Middle frontal gyrus (tissue), 1 donor: ENCODE measurements at regions not wholly inside any gene's neighbourhood (a gene's known extent, or its start where the extent isn't known, plus 50 kb on each side); places are given as distances from the start of the nearest gene placed in this dataset.
"Not testable (repeated sequence)": the region's sequence is repeated elsewhere in the genome, so short reads cannot be mapped to it uniquely, and the experiment has no call there.

Experiments
- DNase-seq: peaks from one replicate; pipeline ENCODE4 v3.0.0-alpha.2; 2015; ENCODE audit warnings: low spot score; ENCODE audit errors: extremely low spot score

GRCh38 chr7:150046290-150047194 lies 172.8 kb downstream of the ATP6V0E2 start:
- DNase-seq: not testable (repeated sequence)

DNA sequence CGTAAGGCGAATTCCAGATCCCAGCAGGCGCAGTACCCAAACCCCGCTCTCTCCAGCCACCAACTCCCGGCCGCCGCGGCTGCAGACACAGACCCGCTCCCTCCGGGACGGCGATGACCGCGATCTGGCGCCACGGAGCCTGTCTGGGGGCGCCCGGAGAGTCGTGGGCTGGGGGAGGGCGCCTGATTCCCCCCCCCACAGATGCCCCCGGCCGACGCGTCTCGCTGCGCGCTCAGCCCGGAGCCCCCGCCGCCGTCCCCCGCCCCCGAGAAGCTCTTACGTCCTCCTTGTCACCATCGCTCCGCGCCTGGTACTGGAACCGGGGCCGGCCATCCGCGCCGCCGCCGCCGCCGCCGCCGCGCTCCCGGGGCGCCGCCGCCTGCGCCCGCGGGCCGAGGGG lies 173.6 kb downstream of the ATP6V0E2 start:
- not testable (repeated sequence) for DNase-seq

- DNase-seq: not testable (repeated sequence)
These were observed 174.0 kb downstream of the ATP6V0E2 start for GRCh38 chr7:150047772-150048171.

DNA sequence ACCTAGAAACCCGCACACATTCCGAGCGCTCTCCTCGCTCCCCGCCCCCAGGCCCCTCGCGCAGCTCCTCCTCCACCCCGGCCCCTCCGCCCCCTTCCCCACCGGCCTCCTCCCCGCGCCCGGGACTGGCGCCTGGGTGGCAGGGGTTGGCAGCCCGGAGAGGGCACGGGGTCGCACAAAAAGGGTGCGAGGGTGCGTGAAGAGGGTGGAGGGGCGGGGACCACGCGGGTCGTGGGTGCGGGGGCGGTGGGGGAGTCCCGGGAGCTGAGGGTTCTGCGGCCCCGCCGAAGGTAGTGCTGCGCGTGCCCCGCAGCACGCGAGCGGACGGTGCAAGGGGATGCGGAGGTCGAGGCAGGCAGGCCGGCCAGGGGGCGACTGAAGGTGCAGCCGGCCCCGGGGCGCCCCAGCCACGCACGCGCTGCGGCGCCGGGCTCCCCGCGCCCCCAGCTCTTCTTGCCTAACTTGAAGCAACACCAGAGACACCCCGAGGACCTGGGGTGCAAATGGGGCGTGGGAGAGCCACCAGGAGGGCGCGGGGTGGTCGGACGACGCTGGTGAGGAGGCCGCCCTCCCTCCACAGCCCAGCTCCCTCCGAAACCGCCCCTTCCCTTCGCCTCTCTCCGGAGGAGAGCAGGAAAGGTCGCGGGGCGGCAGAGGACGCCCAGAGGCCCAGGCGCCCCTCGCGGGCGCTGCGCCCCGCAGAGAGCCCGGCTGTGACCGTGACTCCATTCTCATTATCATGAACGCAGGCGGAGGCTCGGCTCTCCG lies 174.7 kb downstream of the ATP6V0E2 start:
- DNase-seq: not testable (repeated sequence)

DNA sequence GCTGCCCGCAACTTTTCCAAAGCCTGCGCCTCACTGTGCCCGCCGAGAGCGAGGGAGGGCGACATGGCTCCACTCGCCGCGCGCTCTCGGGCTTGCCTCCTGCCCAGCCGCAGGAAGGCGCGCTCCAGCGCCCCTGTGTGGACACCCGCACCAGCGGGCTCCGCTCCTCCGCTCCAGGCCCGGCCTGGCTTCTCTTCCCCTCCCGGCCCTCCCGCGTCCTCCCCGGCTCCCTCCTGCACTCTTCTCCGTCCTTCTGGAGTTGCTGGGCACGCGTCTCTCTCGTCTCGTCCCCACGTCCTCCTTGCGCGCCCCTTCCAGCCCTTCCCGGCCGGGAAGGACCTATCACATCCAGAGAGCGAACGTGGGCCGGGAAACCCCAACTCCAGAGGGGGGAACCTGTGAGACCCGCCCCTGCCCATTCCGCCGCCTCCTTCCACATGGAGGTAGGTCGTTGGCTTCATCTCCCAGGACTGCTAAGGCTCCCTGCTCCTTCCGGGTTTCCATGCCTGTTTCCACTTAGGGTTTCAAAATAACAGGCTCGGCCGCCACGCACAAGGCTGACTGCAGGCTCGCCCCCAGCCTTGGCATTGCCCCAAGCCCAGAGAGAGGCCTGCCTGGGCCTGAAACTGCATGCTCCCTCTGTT lies 175.4 kb downstream of the ATP6V0E2 start:
- peak; percentile 3 for DNase-seq

- DNase-seq: not testable (repeated sequence)
These were observed 179.6 kb downstream of the ATP6V0E2 start for GRCh38 chr7:150053396-150053795.

- DNase-seq: not testable (repeated sequence)
These were observed 180.5 kb downstream of the ATP6V0E2 start for GRCh38 chr7:150054242-150054641.

DNA sequence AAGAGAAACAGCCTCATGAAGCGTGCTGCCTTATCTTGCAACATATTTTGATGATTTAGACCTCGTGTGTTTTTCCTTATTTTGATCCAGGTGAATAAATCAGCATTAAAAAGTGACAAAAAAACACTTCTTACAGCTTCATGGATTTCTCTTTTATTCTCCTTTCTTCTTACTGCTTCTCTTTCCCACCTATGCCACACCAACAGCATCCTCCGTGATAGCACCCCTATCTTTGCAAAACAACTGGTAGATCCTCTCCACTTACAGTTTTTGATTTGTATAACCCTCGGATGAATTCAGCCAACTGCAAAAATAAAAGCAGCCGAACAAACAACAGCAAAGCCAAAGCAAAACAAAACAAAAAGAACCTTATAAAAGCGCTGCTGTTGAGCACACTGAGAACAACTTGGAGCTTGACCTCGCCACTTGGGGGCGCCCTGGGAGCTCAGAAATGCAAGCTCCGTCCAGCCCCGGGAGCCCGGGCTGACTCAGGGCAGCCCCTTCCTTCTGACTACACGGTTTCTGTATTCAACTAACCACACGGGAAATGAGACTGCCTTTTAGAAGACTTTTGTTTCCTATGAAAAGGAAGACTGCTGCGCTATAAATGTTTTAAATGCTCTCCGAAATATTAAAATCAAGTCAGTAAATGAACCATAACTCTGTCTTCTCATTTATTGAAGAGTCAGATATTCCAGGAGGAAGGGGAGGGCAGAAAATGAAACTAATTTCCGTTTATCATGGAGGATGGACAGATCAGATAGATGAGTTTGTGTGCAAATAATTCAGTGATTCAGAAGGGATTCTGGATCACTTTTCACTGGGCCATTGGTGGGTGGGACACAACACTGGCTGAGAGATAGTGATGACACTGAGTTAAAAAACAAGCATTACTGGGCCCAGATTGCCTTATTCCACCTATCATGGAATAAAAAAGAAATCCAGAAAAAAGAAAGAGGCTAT lies 186.8 kb downstream of the ATP6V0E2 start:
- not testable (repeated sequence) for DNase-seq

GRCh38 chr7:150063195-150063594 lies 189.4 kb downstream of the ATP6V0E2 start:
- not testable (repeated sequence) for DNase-seq

DNA sequence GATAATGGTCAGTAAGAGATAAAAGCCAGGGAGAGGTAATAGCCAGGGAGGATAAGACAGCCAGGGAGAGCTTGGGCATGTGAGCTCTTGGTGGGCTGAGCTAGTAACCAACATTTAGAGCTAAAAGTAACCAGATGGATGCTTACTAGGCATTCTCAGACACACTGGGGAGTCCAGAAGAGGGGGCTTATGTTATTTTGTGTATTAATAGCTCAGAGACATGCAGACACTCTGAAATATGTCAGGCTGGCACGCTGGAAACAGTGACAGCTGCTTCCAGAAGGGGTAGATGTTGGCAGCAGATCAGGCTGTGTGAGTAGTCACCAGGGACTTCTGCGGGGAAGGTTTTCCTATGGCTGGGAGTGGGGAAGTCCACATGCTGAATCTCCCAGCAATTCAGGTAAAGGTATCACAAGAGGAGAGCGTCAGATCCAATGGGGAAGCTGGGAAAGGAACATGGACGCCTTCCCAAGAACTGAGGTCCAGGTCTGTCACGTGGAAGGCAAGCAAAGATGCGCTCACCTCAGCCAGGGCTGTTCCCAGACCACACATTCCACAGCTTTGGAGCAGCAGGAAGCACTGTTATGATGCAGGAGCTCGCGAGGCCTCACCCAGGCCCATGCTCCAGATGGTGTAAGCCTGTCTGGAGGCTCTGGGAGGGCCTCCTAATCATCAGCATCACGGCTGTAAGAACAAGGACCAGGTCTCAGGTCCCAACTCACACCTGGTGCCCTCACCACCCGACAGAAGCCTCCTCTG lies 196.0 kb downstream of the ATP6V0E2 start:
- not testable (repeated sequence) for DNase-seq

GRCh38 chr7:150077543-150077942 lies 203.8 kb downstream of the ATP6V0E2 start:
- not testable (repeated sequence) for DNase-seq

DNA sequence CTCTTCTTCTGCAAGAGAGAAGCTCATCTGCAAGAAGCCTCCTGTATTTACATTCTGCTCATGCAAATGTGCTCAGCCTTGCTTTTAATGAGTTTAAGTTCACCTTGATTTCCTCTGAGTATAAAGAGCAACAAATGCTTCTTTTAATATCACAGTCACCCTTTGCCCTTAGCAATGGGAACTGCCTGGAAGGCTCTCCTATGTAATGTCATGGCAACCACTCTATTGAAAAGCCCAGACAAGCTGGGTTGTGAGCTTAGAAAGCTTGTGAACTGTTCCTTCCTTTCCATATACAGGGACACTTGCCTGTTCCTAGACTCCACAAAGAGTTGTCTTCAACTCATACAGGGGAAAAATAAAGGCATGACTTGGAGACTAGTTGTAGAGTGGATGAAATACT lies 208.1 kb downstream of the ATP6V0E2 start:
- DNase-seq: not testable (repeated sequence)

GRCh38 chr7:150084724-150085123 lies 211.0 kb downstream of the ATP6V0E2 start:
- not testable (repeated sequence) for DNase-seq

DNA sequence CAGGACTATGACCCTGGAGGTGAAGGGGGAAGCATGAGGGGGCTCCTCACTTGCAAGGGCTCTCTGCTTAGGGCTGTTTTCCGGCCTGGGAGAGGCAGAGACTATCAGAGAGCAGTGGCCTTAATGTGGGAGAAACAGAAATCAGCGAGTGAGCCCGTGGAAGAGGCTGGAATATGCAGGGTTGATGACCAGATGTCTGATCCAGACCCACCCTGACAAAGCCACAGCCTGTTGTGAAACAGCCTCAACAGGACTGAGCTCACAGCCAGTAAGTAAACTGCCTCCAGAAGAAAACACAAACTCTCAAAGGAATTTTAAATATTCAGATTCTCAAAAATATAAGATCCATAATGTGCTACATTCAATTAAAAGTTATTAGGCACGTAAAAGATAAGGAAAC lies 213.7 kb downstream of the ATP6V0E2 start:
- not testable (repeated sequence) for DNase-seq

DNA sequence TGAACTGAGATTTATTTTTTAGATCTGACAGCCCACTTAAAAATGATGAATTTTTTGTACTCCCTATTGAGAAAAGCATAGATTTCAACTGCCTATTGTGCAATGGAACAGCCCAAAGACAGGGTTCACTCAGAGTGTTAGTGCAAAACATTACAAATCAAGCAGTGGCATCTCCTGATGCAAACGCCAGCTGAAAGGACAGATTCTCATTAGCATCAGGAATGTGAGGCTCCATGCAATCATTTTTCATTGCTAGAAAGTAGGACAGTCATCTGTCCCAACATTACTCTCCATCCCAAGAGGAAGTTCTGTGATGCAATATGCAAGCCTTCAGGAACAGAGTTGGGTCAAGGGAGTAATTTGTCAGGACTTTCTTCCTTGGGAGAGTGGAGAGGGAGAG lies 215.4 kb downstream of the ATP6V0E2 start:
- not testable (repeated sequence) for DNase-seq

- DNase-seq: not testable (repeated sequence)
These were observed 217.0 kb downstream of the ATP6V0E2 start for GRCh38 chr7:150090776-150091175.

- not testable (repeated sequence) for DNase-seq
These were observed 220.1 kb downstream of the ATP6V0E2 start for GRCh38 chr7:150093897-150094296.

GRCh38 chr7:150096213-150096994 lies 222.6 kb downstream of the ATP6V0E2 start:
- not testable (repeated sequence) for DNase-seq

- not testable (repeated sequence) for DNase-seq
These were observed 224.6 kb upstream of the LRRC61 start for GRCh38 chr7:150098592-150098991.
